Transverse colon (tissue), 4 donors: ENCODE measurements at regions not wholly inside any gene's neighbourhood (a gene's known extent, or its start where the extent isn't known, plus 50 kb on each side); places are given as distances from the start of the nearest gene placed in this dataset.

Source experiments
- DNase-seq: peaks from one replicate; pipeline ENCODE4 v3.0.0-alpha.2; 2019
- H3K27ac ChIP-seq, 4 donors: fragments of 200-600 bp; sonication (generic); 2 replicates each; pipeline ENCODE4 v1.5.1; 2016 to 2018; ENCODE audit warnings: inconsistent platforms in 4 of 4
- H3K27me3 ChIP-seq: fragments of 200-600 bp; sonication (generic); 2 replicates; pipeline ENCODE4 v1.5.1; 2017; ENCODE audit warnings: inconsistent platforms
- H3K36me3 ChIP-seq, 4 donors: fragments of 200-600 bp; sonication (generic); 2 replicates each; pipeline ENCODE4 v1.5.1; 2017 to 2019; ENCODE audit warnings: inconsistent platforms in 4 of 4
- H3K4me1 ChIP-seq, 4 donors: fragments of 200-600 bp; sonication (generic); 2 replicates each; pipeline ENCODE4 v1.5.1; 2017 to 2020; ENCODE audit warnings: inconsistent platforms in 4 of 4
- H3K4me3 ChIP-seq, 4 donors: fragments of 200-600 bp; sonication (generic); 1 replicate in 1 of 4; 2 replicates in 3 of 4; pipeline versions ENCODE4 v1.5.1 to v1.6.1; 2017 to 2019; ENCODE audit warnings: inconsistent platforms in 4 of 4
- H3K9me3 ChIP-seq, 2 donors: fragments of 200-600 bp; sonication (generic); 2 replicates each; pipeline ENCODE4 v1.5.1; 2017 to 2019; ENCODE audit warnings: inconsistent platforms in 2 of 2
- CTCF ChIP-seq, 5 experiments: fragments of 200-600 bp in 3 of 5; fragments of 450-650 bp in 2 of 5; sonication (generic) in 3 of 5; IDR thresholded peaks; 1 replicate in 2 of 5; 2 replicates in 3 of 5; pipeline ENCODE4 v1.5.1; 2016 to 2017; ENCODE audit warnings: antibody characterized with exemption in 5 of 5, inconsistent platforms in 3 of 5, mild to moderate bottlenecking in 2 of 5, moderate library complexity in 1 of 5
- EP300 ChIP-seq: sonication (generic); formaldehyde crosslinking; IDR thresholded peaks from one replicate; pipeline ENCODE4 v1.6.1; 2017; ENCODE audit warnings: antibody characterized with exemption, low read depth
- POLR2A ChIP-seq: fragments of 450-650 bp; IDR thresholded peaks from one replicate; pipeline ENCODE4 v1.6.1; 2016; ENCODE audit warnings: antibody characterized with exemption, mild to moderate bottlenecking, moderate library complexity
- POLR2AphosphoS5 ChIP-seq, 3 donors: sonication (generic); formaldehyde crosslinking; IDR thresholded peaks; one replicate each; pipeline ENCODE4 v1.6.1; 2016; ENCODE audit warnings: antibody characterized with exemption in 3 of 3
- WGBS, 2 donors: methylation state at CpG; one replicate each; pipeline ENCODE4 v1.1.5; 2018; ENCODE audit warnings: low coverage in 1 of 2; 5-methylcytosine and 5-hydroxymethylcytosine counted together
- in situ Hi-C, 4 donors: fragments of 200-750 bp; cut with MboI; loops; one replicate each; pipeline versions ENCODE4 v1.15.0 to v1.15.1; 2017; ENCODE audit warnings: low sequenced_read_pairs in 3 of 4, low pct_ligation_motif_present in 1 of 4, low pct_unique_long_range_greater_than_20kb in 1 of 4
- intact Hi-C: fragments of 100-400 bp; cut with DNase I; formaldehyde crosslinking; loops from one replicate; pipeline ENCODE4 v1.15.1; 2023; ENCODE audit warnings: low total_unique reads

DNA sequence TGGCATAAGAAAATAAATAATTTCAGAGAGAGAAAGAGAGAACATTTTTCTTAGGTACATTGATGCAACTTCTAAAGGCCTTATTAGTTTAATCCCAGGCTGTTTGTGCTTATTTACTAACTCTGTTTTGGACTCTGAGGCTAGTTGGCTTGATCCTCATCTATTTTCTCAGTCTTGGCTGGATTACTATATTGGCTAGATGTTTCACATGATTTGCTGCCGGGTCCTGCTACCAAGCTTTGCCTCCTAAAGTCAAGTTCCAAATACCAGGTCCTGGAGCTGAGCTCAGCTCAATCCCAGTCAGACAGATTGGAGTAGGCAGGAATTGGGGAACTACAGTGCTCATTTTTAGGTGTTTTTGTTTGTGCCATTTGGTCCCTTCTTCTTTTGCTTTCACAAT, 340.8 kb downstream of the BCAT1 start:
- TF ChIP-seq CTCF (IDR thresholded peaks at IDR 0.05) (no peak), POLR2AphosphoS5 (IDR thresholded peaks at IDR 0.05) (no peak), POLR2A (no peak), EP300 (no peak)
- in situ Hi-C loops (no loop called here), intact Hi-C loops (no loop called here)
- Histone ChIP-seq H3K9me3 (no peaks in the 10 kb centered on the region), H3K4me3 (no peak overlapping the region), H3K4me1 (no peaks in the 10 kb centered on the region), H3K27ac (no peak overlapping the region), H3K36me3 (no peaks in the 10 kb centered on the region), H3K27me3 (no peaks in the 10 kb centered on the region)
- WGBS, 2 donors = 46 to 60% methylated on average over 1 of the region's 1 CpG
- no peak for DNase-seq

GRCh38 chr12:24605916-24606315, 343.0 kb downstream of the BCAT1 start:
- Histone ChIP-seq H3K36me3 (no peaks in the 10 kb centered on the region), H3K27ac (no peak overlapping the region), H3K27me3 (no peaks in the 10 kb centered on the region), H3K4me1 (no peaks in the 10 kb centered on the region), H3K9me3 (no peaks in the 10 kb centered on the region), H3K4me3 (no peak overlapping the region)
- WGBS, 2 donors = 64 to 81% methylated on average over 2 to 4 of the region's 4 CpGs
- TF ChIP-seq EP300 (no peak), POLR2AphosphoS5 (IDR thresholded peaks at IDR 0.05) (no peak), POLR2A (no peak), CTCF (IDR thresholded peaks at IDR 0.05) (no peak)
- in situ Hi-C loops = no loop called here
- no peak for DNase-seq
- intact Hi-C loops = no loop called here

DNA sequence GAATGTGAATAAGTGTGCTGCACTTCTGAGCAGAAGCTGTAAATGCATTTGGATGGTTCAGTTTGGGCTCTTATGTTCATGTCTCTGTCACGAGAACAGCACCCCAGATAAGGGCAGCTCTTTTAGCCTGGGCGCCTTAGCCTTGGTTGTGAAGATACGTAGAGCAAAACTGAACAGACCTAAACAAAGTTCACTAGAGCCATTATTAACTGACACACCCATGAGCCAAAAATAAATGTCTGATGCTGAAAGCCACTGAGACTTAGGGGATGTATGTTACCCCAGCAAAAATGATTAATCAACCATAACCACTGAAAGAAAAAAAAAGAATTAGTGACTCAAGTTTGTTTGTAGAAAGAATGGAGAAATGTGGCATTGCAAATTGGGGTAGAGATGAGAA, 343.4 kb downstream of the BCAT1 start:
- H3K9me3 ChIP-seq = no peaks in the 10 kb centered on the region
- H3K4me1 ChIP-seq = no peaks in the 10 kb centered on the region
- H3K27me3 ChIP-seq = no peaks in the 10 kb centered on the region
- no peak for TF ChIP-seq EP300
- no peak for TF ChIP-seq POLR2A
- no peak for TF ChIP-seq POLR2AphosphoS5 (IDR thresholded peaks at IDR 0.05)
- TF ChIP-seq CTCF (IDR thresholded peaks at IDR 0.05) = no peak
- H3K36me3 ChIP-seq = no peaks in the 10 kb centered on the region
- intact Hi-C loops = no loop called here
- H3K27ac ChIP-seq = no peak overlapping the region
- in situ Hi-C loops = no loop called here
- WGBS, 2 donors = 41 to 63% methylated on average over 2 to 3 of the region's 3 CpGs
- DNase-seq = no peak
- H3K4me3 ChIP-seq = no peak overlapping the region

- in situ Hi-C loops = no loop called here
- 59 to 65% methylated on average over 3 of the region's 3 CpGs for WGBS, 2 donors
Measured at GRCh38 chr12:24603371-24603770, 345.5 kb downstream of the BCAT1 start.

More at GRCh38 chr12:24603371-24603770, 345.5 kb downstream of the BCAT1 start:
- no peak for DNase-seq
- Histone ChIP-seq H3K4me3 (no peak overlapping the region), H3K36me3 (no peaks in the 10 kb centered on the region), H3K9me3 (no peaks in the 10 kb centered on the region), H3K4me1 (no peaks in the 10 kb centered on the region), H3K27ac (no peak overlapping the region), H3K27me3 (no peaks in the 10 kb centered on the region)
- TF ChIP-seq POLR2AphosphoS5 (IDR thresholded peaks at IDR 0.05) (no peak), EP300 (no peak), CTCF (IDR thresholded peaks at IDR 0.05) (no peak), POLR2A (no peak)
- intact Hi-C loops = no loop called here
